ENCODE measurements at regions not wholly inside any gene's neighbourhood (a gene's known extent, or its start where the extent isn't known, plus 50 kb on each side); places are given as distances from the start of the nearest gene placed in this dataset.

- no peak for TF ChIP-seq POLR2A (IDR thresholded peaks at IDR 0.05)
- TF ChIP-seq POLR2AphosphoS5 (IDR thresholded peaks at IDR 0.05) = no peak
- no peak for TF ChIP-seq CTCF (IDR thresholded peaks at IDR 0.05)
Observed at GRCh38 chr2:173598525-173598924, 243.9 kb downstream of the CDCA7 start.

Measured in transverse colon (tissue), 4 donors.